NCI-H2107 (cell line): ENCODE measurements at regions not wholly inside any gene's neighbourhood (a gene's known extent, or its start where the extent isn't known, plus 50 kb on each side); places are given as distances from the start of the nearest gene placed in this dataset.
"Not testable (repeated sequence)": the region's sequence is repeated elsewhere in the genome, so short reads cannot be mapped to it uniquely, and the experiment has no call there.

Source experiments
- DNase-seq: peaks from one replicate; lab custom pipeline; 2025; lab: John Stamatoyannopoulos, UW

DNA sequence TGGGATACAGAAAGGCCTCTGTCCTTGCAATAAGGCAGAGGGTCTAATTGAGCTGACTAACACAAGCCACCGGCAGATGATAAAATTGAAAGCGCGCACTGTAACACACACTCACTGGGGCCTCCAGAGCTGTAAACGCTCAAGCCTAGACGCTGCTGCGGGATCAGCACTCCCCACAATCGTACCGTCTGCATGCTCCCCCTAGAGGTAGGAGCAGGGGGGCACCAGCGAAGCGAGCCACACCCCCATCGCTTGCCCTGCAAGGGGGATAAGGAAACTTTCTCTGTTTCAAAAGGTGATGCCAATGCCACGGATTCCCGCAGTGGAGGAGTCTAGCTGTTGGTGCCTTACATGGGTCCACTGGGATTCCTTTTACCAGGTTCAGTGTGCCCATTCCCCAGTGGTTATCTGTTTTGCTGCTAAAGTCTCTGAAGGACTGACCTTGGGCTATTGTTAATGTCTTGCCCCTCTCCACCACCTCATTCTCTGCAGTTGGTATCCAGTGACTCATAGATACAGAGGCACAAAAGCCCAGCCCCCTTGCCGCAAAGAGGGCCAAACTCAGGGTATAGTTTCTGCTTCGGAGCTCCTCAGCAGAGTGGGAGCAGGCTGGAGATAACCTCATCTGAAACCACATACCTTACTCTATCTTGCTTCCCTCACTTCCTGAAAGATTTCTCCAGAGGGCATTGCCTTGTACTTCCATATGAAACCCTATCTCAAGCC, 139.3 kb upstream of the KBTBD8 start:
- DNase-seq, result no peak

GRCh38 chr3:66860771-66861170, 137.3 kb upstream of the KBTBD8 start:
- no peak for DNase-seq

GRCh38 chr3:66863205-66864111, 134.6 kb upstream of the KBTBD8 start:
- DNase-seq, result no peak

GRCh38 chr3:66884659-66885058, 113.4 kb upstream of the KBTBD8 start:
- no peak for DNase-seq

GRCh38 chr3:66885326-66886000, 112.6 kb upstream of the KBTBD8 start:
- DNase-seq, result no peak

DNA sequence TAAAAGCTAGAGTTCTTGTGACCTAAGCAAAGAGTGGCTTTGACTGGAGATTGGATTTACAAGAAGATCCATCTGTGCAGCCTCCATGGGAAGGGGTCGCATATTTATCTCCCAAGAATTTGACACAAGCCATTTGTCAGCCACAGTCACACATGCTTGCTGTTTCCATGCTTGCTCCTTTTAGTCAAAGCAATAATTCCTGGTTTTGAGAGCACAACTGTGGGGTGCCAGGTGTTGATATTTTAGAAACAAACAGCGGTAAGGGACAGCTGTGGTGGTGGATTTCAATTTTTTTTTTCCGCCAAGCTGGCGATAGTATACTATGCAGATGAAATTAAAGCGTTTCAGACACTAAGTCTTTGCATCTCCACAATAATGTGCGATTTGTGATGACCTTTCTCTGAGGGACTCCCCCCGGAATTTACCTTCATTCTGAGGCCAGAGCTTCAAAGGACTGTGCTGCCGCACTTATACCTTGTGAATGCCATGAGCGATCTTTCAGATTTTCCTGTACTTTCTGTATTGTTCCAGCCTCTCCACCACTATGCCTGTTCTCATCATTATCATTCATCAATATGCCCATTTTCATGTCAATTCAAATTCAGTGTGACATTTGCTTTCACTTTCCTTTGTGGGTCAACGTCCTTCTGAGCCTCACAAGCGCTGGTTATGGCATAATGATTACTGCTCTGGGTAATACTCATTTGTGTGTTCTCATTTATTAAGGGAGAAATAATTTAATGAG, 108.2 kb upstream of the KBTBD8 start:
- no peak for DNase-seq

DNA sequence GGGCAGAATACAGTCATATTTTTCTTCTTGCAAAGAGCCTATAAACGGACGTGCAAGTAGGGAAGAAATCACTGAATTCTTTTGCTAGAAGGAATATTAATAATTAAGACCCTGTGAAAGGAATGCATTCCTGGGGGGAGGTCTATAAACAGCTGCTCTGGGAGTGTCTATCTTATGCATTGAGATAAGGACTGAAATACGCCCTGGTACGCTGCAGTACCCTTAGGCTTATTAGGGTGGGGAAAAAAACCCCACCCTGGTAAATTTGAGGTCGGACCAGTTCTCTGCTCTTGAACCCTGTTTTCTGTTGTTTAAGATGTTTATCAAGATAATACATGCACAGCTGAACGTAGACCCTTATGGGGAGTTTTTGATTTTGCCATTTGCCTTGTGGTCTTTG, 100.0 kb upstream of the KBTBD8 start:
- DNase-seq, result no peak

DNA sequence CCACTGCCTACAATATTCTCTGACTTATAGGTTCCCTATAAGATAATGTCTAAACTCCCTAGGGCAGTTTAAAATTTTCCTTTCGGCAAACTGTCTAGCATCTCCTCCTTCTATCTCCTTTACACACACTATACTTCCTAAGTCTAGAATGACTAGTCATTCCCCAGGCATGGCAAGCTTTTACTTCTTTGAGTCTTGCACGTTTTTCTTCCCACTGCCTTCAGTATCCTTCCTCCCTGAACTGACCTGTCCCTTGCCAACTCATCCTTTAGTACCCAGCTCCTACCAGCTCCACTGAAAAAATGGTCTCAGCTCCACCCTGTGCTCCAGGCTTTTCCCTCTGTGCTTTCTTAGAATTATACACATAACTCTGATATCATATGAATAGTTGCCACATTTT, 93.8 kb upstream of the KBTBD8 start:
- no peak for DNase-seq

DNA sequence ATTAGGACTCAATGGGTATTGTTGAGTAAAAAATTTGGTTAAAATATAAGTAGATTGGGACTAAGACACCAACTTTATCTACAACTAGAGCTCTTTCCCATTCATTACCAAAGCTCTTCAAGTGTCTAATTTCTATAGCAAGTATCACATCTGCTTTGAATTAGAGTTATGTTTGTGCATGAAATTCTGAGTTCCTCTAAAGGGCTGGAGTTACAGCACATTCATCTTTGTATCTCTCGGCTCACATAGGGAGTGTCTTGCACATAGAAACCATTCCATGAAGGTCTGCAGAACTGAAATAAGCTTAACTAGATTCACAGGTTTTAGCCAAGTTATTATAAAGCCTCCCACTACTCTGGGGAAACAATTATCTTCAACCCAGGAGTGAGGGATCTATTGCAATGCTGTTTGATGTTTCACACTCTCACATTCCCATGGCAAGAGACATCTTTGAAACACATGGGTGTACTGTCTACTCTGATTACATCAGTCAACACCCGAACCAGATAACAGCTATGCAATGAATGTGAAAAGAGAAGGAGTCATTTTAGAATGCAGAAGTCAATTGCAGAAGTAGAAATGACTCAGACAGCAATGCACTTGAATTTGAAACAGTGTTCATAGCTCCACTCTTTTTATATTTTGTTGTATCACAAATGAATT, 93.1 kb upstream of the KBTBD8 start:
- DNase-seq, result no peak

DNA sequence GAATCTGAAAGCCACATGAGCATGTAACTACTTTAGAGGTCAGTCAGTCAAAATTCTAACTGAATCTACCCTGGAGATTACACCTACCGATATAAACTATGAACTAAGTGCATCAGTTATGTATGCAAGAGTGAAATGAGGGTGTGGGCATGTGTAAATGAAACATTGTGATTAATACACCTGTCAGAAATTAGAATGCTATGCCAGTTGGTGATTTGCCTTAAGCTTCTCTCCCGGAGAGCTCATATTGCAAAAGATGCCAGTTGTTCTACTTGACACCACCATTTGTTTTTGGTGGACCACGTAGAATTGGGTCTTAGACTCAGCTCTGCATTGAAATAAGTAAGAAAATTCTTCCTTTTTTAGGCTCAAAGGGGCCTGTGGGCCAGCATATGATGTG, 91.0 kb upstream of the KBTBD8 start:
- no peak for DNase-seq

- DNase-seq, result no peak
These were observed 87.6 kb upstream of the KBTBD8 start for GRCh38 chr3:66910266-66911055.

DNA sequence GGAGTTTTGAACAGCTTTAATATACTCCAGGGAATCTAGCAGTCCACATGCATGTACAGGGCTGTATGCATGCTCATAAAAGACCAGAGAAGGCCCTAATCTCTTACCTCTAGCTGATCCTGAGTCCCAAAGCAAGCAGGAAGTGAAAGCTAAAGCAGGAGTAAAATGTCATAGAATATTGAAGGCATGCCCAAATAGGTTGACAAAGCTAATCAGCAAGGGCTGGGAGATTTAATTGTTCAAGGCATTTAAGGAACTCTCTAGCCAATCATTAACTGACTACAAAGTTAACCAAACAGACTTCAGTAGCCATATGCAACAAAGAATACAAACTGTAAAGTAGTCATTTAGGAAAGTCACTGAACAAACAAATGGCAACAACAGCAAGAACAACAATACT, 85.8 kb upstream of the KBTBD8 start:
- DNase-seq, result no peak

GRCh38 chr3:66922058-66922457, 76.0 kb upstream of the KBTBD8 start:
- DNase-seq, result no peak

DNA sequence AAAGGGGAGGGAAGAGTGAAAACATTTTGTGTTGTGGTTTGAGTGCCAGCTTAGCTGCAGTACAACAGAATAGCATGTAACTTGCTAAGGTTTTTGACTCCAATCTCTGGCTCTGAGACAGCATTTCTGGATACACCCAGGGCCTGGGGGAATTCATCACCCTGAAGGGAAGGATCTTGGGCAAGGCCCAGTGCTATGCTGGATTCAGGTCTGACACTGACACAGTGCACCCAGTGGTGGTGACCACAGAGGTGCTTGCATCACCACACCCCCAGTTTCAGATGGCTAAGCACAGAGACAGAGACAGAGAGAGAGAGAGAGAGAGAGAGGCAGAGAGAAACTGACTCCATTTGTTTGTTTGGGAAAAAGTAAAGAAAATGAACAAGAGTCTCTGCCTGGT, 74.1 kb upstream of the KBTBD8 start:
- DNase-seq, result no peak

GRCh38 chr3:66928252-66928651, 69.9 kb upstream of the KBTBD8 start:
- DNase-seq, result no peak

GRCh38 chr3:66931291-66931690, 66.8 kb upstream of the KBTBD8 start:
- DNase-seq, result no peak

DNA sequence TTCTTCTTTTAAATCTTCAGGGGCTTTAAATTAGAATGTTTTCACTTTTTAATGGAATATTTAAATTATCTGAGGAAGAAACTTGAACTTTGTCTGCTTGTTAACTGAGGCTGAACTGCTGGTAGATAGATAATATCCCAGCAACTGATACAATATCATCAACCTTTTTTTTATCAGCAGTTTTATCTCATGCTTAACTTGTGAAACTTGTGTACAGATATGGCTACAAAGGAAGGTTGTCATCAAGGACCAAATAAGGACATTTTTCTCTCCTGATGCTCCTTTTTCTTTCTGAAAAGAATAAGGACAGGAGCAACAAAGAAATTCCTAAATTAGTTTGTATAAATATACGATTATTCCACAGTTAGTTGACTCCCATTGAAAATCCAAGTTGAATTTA, 66.4 kb upstream of the KBTBD8 start:
- DNase-seq, result no peak

GRCh38 chr3:66933233-66933632, 64.9 kb upstream of the KBTBD8 start:
- no peak for DNase-seq

DNA sequence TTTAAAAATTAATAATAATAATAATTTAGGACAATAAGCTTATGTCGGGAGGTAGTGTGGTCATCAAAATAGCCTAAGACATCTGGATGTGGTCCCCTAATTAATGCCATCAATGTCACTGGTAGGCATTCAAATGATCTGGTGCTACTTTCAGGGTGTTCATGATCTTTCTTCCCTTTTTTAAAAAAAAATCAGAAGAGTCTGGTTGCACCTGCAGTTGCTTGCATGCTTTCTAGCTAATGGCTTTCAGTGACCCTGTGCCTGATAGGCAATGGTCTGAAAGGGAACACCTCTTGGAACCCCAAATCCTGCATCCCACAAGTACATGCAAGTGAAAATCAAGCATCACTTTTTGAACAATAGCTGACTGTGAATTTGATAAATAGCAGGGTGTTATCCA, 64.1 kb upstream of the KBTBD8 start:
- DNase-seq, result no peak

GRCh38 chr3:66934725-66935124, 63.4 kb upstream of the KBTBD8 start:
- DNase-seq, result no peak

GRCh38 chr3:66937041-66937440, 61.1 kb upstream of the KBTBD8 start:
- not testable (repeated sequence) for DNase-seq
